NT2/D1 (cell line): ENCODE measurements at regions not wholly inside any gene's neighbourhood (a gene's known extent, or its start where the extent isn't known, plus 50 kb on each side); places are given as distances from the start of the nearest gene placed in this dataset.

Source experiments
- SUZ12 ChIP-seq: IDR thresholded peaks from 2 replicates; pipeline ENCODE4 v1.6.1; 2011; ENCODE audit not compliant: insufficient read length, insufficient read depth; ENCODE audit errors: extremely low read depth
- YY1 ChIP-seq: IDR thresholded peaks from 2 replicates; pipeline ENCODE4 v1.6.1; 2011; ENCODE audit not compliant: insufficient read length, insufficient read depth

DNA sequence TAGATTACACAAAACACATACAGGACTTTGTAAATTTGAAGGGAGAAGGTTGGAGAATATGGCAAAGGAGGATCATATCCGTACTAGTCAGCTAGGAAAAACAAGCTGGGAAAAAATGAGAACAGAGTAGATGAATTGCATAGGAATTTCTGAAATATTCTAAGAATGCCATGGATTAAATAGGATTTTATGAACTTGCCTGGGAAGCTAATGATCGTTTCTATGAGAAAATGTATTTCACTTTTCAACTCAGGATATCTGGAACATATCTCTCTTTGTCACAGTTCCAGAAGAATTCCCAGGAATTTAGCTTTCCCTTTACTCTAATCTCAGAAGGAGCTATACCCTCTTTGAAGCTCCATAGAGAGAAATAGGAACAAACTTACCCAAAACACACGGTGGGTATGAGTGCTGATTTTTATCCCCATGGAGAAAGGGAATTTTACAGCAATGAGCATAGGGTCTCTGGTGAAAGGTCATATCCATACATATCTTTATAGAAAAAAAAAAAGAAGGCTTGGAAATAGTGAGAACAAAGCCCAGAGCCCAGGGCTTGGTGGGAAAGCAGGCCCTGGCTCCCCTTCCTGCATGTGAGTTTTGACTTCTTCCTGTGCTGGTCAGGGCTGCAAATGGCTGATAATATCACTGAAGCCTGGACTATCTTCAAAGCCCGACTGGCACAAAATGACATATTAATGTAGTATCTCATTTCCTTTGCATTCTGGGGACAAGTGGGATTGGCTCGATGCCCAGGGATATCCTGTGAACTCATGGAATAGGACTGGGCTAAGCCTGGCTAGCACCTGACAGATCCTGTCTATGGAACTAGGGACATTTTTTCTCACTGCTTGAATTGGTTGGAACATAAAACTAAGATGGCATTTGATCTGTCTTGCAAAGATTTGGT lies 136.3 kb downstream of the AEBP2 start:
- TF ChIP-seq YY1 (no peak), SUZ12 (no peak)
